HL-60 (cell line): ENCODE measurements at regions not wholly inside any gene's neighbourhood (a gene's known extent, or its start where the extent isn't known, plus 50 kb on each side); places are given as distances from the start of the nearest gene placed in this dataset.
A peak's percentile ranks its signal among the peaks of the same experiment; 100 is the strongest.

Source experiments
- DNase-seq, 2 experiments: peaks; one replicate each; pipeline ENCODE4 v3.0.0-alpha.2; 2010 to 2020; ENCODE audit warnings: low read depth in 1 of 2, low spot score in 1 of 2
- H3K27ac ChIP-seq: fragments of 250-450 bp; sonication (Bioruptor Pico); replicated peaks from 2 replicates; pipeline ENCODE4 v1.5.1; 2020; ENCODE audit warnings: mild to moderate bottlenecking, moderate library complexity
- H3K27me3 ChIP-seq: fragments of 250-450 bp; sonication (Bioruptor Pico); 2 replicates; pipeline ENCODE4 v1.5.1; 2021; ENCODE audit warnings: mild to moderate bottlenecking, moderate library complexity; ENCODE audit not compliant: insufficient read depth, poor library complexity, severe bottlenecking
- H3K4me3 ChIP-seq: replicated peaks from 2 replicates; pipeline ENCODE4 v1.5.1; 2011; ENCODE audit warnings: mild to moderate bottlenecking, control low read depth, low read length; ENCODE audit not compliant: insufficient read depth
- GABPA ChIP-seq: IDR thresholded peaks from 2 replicates; pipeline ENCODE4 v1.6.1; 2012; ENCODE audit warnings: low read depth
- POLR2AphosphoS5 ChIP-seq: IDR thresholded peaks from 2 replicates; pipeline ENCODE4 v1.6.1; 2012; ENCODE audit warnings: low read depth
- SPI1 ChIP-seq: IDR thresholded peaks from 2 replicates; pipeline ENCODE4 v1.6.1; 2012; ENCODE audit warnings: low read depth, mild to moderate bottlenecking, borderline replicate concordance
- TF ChIP-seq, protein P1 (sequence below): IDR thresholded peaks from 2 replicates; pipeline ENCODE4 v1.6.1; 2012; ENCODE audit warnings: low read depth; ENCODE audit not compliant: insufficient replicate concordance
- TF ChIP-seq, protein P2 (sequence below): IDR thresholded peaks from one replicate; pipeline ENCODE4 v1.5.1; 2011; ENCODE audit warnings: low read length, control low read depth, inconsistent platforms; ENCODE audit not compliant: insufficient read depth

DNA sequence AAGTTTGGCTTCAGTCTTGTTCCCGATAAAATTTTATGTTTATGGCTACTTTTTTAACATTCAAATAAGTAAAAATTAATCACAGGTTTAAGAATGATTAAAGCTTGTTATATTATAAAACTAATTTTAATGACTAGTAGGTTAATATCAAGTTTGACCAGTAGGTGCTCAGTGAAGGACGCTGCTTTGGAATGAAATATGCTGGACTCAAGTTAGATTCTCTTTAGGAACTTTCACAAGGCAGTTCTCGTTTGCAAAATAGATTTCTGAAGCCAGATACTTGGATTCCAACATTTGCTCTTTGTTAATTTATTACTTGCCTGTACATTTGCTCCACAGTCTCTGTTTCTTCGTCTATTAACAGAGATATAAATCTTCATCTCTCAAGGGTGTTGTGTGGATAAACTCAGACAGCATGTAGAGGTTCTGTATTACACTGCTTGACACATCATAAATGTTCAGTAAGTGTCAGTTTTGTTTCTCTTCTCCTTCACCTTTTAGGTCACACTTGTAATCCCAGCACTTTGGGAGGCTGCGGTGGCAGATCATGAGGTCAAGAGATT lies 432.8 kb upstream of the CHRM3 start:
- no peak overlapping the region for H3K4me3 ChIP-seq
- H3K27me3 ChIP-seq = no peaks in the 10 kb centered on the region
- DNase-seq = no peak
- TF ChIP-seq SPI1 (no peak), GABPA (no peak), POLR2AphosphoS5 (no peak)
- TF ChIP-seq, protein P1, sequence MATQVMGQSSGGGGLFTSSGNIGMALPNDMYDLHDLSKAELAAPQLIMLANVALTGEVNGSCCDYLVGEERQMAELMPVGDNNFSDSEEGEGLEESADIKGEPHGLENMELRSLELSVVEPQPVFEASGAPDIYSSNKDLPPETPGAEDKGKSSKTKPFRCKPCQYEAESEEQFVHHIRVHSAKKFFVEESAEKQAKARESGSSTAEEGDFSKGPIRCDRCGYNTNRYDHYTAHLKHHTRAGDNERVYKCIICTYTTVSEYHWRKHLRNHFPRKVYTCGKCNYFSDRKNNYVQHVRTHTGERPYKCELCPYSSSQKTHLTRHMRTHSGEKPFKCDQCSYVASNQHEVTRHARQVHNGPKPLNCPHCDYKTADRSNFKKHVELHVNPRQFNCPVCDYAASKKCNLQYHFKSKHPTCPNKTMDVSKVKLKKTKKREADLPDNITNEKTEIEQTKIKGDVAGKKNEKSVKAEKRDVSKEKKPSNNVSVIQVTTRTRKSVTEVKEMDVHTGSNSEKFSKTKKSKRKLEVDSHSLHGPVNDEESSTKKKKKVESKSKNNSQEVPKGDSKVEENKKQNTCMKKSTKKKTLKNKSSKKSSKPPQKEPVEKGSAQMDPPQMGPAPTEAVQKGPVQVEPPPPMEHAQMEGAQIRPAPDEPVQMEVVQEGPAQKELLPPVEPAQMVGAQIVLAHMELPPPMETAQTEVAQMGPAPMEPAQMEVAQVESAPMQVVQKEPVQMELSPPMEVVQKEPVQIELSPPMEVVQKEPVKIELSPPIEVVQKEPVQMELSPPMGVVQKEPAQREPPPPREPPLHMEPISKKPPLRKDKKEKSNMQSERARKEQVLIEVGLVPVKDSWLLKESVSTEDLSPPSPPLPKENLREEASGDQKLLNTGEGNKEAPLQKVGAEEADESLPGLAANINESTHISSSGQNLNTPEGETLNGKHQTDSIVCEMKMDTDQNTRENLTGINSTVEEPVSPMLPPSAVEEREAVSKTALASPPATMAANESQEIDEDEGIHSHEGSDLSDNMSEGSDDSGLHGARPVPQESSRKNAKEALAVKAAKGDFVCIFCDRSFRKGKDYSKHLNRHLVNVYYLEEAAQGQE = no peak
- TF ChIP-seq, protein P2, sequence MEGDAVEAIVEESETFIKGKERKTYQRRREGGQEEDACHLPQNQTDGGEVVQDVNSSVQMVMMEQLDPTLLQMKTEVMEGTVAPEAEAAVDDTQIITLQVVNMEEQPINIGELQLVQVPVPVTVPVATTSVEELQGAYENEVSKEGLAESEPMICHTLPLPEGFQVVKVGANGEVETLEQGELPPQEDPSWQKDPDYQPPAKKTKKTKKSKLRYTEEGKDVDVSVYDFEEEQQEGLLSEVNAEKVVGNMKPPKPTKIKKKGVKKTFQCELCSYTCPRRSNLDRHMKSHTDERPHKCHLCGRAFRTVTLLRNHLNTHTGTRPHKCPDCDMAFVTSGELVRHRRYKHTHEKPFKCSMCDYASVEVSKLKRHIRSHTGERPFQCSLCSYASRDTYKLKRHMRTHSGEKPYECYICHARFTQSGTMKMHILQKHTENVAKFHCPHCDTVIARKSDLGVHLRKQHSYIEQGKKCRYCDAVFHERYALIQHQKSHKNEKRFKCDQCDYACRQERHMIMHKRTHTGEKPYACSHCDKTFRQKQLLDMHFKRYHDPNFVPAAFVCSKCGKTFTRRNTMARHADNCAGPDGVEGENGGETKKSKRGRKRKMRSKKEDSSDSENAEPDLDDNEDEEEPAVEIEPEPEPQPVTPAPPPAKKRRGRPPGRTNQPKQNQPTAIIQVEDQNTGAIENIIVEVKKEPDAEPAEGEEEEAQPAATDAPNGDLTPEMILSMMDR = no peak
- no peak overlapping the region for H3K27ac ChIP-seq

DNA sequence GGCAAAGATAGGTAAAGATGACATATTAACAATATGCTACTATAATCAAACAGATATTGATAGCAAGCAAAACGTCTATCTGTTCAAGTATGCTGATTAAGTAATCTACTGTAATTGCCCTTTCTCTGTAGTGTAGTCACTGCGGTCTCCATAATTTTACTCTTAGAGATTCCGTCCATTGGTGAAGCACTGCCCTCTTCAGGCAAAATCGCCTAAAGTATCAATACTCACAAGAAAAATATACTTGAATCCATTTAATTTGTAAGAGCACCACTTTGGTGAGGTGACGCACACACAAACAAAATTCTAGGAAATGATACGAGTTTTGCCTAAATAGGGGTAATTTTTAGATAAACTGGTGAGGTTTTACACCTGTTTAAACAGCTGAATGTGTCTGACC lies 434.6 kb upstream of the CHRM3 start:
- no peak overlapping the region for H3K4me3 ChIP-seq
- peak; percentile 2 to 5 for DNase-seq
- H3K27ac ChIP-seq = no peak overlapping the region
- TF ChIP-seq, protein P1 = no peak
- TF ChIP-seq POLR2AphosphoS5 (no peak), GABPA (no peak), SPI1 (no peak)
- TF ChIP-seq, protein P2 = no peak
- no peaks in the 10 kb centered on the region for H3K27me3 ChIP-seq

DNA sequence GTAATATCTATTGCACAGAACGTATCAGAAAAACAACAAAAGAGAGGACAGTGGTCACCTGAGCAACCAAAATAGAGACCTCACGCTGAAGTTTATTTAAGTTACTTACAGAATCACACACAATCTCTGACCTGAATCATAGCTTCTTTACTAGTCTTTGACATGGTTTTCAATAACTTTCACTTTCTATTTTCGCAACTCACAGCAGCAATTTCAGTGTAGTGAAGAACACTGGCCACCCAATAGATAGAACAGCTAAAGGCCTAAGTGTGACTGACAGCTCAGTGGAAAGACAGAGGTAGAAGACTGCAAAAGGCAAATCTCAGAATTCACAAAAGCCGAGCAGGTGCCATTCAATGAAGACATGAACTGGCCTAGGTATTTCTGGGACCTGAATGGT lies 435.6 kb upstream of the CHRM3 start:
- DNase-seq = no peak
- no peaks in the 10 kb centered on the region for H3K27me3 ChIP-seq
- TF ChIP-seq POLR2AphosphoS5 = no peak
- TF ChIP-seq, protein P2 = no peak
- no peak for TF ChIP-seq SPI1
- no peak for TF ChIP-seq GABPA
- TF ChIP-seq, protein P1 = no peak
- no peak overlapping the region for H3K4me3 ChIP-seq
- no peak overlapping the region for H3K27ac ChIP-seq
